ENCODE measurements at regions not wholly inside any gene's neighbourhood (a gene's known extent, or its start where the extent isn't known, plus 50 kb on each side); places are given as distances from the start of the nearest gene placed in this dataset.

DNA sequence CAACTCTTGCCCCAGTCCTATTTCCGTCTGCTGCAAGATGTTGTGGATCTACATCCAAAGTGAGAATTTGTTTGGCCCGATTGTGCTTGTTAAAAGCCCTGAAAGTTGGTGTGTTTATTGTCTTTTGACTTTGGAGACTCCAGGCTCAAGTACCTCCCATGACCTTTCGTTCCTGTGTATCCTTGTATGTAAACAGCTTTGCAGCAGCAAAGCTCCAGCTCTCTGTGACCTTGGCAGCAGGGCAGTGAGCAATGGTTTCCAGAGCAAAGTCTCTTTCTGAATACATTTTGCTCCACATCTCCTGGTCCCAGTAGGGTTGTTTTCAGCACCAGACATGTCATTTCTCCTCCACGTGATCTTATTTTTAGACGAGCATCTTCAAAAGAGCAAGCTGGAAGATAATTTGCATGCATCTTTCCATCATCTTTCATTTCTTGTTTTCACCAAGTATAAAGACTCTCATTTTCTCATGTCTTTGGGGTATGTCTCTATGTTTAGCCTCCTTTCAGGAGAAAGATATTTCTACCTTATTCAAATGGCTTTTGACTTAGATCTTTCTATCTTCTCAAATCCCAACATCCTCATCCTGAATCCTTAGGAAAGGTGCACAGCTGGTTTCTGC, 68.1 kb upstream of the ERCC6L2 start:
- Histone ChIP-seq H3K36me3 (ENCODE audit: insufficient read depth) (no peaks in the 10 kb centered on the region), H2AFZ (no peak overlapping the region), H4K20me1 (replicated peaks; ENCODE audit: insufficient read depth) (no peaks in the 10 kb centered on the region), H3K27ac (ENCODE audit: low read depth) (no peak overlapping the region), H3K4me2 (no peak overlapping the region), H3K27me3 (ENCODE audit: insufficient read depth) (no peaks in the 10 kb centered on the region), H3F3A (replicated peaks; ENCODE audit: low read depth) (no peaks in the 10 kb centered on the region), H3K9me2 (ENCODE audit: insufficient read depth) (0 out of 2 replicates have a peak, but pooled peaks cover 2% of the 10 kb centered on the region), H3K4me1 (ENCODE audit: insufficient read depth) (0 out of 2 replicates have a peak, but pooled peaks cover 6% of the 10 kb centered on the region), H3K79me2 (replicated peaks; ENCODE audit: insufficient read depth) (no peaks in the 10 kb centered on the region), H3K4me3 (no peak overlapping the region)
- ATAC-seq (no peak), DNase-seq (ENCODE audit: low spot score) (no peak)
- peaks cover 15% of the 10 kb centered on the region for H3K4me1 Mint-ChIP-seq
- H3K27me3 Mint-ChIP-seq (ENCODE audit: insufficient read depth, low read depth, poor library complexity) = peaks cover 3% of the 10 kb centered on the region
- TF ChIP-seq EZH2phosphoT487 (IDR thresholded peaks at IDR 0.05; ENCODE audit: unreplicated experiment) (no peak), POLR2AphosphoS5 (IDR thresholded peaks at IDR 0.05; ENCODE audit: low read depth) (no peak), CREB1 (CRISPR knock-in tag; IDR thresholded peaks at IDR 0.05; ENCODE audit: low read depth) (no peak), JUNB (IDR thresholded peaks at IDR 0.05; ENCODE audit: unreplicated experiment) (no peak), STAT1 (IDR thresholded peaks at IDR 0.05; ENCODE audit: unreplicated experiment) (no peak), EZH2 (IDR thresholded peaks at IDR 0.05; ENCODE audit: low read depth, unreplicated experiment) (no peak), ZNF114 (CRISPR knock-in tag; IDR thresholded peaks at IDR 0.05) (no peak), ZNF331 (CRISPR knock-in tag; IDR thresholded peaks at IDR 0.05; ENCODE audit: low read depth) (no peak)
- TF ChIP-seq, protein P1, sequence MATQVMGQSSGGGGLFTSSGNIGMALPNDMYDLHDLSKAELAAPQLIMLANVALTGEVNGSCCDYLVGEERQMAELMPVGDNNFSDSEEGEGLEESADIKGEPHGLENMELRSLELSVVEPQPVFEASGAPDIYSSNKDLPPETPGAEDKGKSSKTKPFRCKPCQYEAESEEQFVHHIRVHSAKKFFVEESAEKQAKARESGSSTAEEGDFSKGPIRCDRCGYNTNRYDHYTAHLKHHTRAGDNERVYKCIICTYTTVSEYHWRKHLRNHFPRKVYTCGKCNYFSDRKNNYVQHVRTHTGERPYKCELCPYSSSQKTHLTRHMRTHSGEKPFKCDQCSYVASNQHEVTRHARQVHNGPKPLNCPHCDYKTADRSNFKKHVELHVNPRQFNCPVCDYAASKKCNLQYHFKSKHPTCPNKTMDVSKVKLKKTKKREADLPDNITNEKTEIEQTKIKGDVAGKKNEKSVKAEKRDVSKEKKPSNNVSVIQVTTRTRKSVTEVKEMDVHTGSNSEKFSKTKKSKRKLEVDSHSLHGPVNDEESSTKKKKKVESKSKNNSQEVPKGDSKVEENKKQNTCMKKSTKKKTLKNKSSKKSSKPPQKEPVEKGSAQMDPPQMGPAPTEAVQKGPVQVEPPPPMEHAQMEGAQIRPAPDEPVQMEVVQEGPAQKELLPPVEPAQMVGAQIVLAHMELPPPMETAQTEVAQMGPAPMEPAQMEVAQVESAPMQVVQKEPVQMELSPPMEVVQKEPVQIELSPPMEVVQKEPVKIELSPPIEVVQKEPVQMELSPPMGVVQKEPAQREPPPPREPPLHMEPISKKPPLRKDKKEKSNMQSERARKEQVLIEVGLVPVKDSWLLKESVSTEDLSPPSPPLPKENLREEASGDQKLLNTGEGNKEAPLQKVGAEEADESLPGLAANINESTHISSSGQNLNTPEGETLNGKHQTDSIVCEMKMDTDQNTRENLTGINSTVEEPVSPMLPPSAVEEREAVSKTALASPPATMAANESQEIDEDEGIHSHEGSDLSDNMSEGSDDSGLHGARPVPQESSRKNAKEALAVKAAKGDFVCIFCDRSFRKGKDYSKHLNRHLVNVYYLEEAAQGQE (IDR thresholded peaks at IDR 0.05; ENCODE audit: unreplicated experiment) = no peak
- TF ChIP-seq, protein P2, sequence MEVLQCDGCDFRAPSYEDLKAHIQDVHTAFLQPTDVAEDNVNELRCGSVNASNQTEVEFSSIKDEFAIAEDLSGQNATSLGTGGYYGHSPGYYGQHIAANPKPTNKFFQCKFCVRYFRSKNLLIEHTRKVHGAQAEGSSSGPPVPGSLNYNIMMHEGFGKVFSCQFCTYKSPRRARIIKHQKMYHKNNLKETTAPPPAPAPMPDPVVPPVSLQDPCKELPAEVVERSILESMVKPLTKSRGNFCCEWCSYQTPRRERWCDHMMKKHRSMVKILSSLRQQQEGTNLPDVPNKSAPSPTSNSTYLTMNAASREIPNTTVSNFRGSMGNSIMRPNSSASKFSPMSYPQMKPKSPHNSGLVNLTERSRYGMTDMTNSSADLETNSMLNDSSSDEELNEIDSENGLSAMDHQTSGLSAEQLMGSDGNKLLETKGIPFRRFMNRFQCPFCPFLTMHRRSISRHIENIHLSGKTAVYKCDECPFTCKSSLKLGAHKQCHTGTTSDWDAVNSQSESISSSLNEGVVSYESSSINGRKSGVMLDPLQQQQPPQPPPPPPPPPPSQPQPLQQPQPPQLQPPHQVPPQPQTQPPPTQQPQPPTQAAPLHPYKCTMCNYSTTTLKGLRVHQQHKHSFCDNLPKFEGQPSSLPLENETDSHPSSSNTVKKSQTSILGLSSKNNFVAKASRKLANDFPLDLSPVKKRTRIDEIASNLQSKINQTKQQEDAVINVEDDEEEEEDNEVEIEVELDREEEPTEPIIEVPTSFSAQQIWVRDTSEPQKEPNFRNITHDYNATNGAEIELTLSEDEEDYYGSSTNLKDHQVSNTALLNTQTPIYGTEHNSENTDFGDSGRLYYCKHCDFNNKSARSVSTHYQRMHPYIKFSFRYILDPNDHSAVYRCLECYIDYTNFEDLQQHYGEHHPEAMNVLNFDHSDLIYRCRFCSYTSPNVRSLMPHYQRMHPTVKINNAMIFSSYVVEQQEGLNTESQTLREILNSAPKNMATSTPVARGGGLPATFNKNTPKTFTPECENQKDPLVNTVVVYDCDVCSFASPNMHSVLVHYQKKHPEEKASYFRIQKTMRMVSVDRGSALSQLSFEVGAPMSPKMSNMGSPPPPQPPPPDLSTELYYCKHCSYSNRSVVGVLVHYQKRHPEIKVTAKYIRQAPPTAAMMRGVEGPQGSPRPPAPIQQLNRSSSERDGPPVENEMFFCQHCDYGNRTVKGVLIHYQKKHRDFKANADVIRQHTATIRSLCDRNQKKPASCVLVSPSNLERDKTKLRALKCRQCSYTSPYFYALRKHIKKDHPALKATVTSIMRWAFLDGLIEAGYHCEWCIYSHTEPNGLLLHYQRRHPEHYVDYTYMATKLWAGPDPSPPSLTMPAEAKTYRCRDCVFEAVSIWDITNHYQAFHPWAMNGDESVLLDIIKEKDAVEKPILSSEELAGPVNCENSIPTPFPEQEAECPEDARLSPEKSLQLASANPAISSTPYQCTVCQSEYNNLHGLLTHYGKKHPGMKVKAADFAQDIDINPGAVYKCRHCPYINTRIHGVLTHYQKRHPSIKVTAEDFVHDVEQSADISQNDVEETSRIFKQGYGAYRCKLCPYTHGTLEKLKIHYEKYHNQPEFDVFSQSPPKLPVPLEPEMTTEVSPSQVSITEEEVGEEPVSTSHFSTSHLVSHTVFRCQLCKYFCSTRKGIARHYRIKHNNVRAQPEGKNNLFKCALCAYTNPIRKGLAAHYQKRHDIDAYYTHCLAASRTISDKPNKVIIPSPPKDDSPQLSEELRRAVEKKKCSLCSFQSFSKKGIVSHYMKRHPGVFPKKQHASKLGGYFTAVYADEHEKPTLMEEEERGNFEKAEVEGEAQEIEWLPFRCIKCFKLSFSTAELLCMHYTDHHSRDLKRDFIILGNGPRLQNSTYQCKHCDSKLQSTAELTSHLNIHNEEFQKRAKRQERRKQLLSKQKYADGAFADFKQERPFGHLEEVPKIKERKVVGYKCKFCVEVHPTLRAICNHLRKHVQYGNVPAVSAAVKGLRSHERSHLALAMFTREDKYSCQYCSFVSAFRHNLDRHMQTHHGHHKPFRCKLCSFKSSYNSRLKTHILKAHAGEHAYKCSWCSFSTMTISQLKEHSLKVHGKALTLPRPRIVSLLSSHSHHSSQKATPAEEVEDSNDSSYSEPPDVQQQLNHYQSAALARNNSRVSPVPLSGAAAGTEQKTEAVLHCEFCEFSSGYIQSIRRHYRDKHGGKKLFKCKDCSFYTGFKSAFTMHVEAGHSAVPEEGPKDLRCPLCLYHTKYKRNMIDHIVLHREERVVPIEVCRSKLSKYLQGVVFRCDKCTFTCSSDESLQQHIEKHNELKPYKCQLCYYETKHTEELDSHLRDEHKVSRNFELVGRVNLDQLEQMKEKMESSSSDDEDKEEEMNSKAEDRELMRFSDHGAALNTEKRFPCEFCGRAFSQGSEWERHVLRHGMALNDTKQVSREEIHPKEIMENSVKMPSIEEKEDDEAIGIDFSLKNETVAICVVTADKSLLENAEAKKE (CRISPR knock-in tag; IDR thresholded peaks at IDR 0.05) = no peak
- TF ChIP-seq, protein P3, sequence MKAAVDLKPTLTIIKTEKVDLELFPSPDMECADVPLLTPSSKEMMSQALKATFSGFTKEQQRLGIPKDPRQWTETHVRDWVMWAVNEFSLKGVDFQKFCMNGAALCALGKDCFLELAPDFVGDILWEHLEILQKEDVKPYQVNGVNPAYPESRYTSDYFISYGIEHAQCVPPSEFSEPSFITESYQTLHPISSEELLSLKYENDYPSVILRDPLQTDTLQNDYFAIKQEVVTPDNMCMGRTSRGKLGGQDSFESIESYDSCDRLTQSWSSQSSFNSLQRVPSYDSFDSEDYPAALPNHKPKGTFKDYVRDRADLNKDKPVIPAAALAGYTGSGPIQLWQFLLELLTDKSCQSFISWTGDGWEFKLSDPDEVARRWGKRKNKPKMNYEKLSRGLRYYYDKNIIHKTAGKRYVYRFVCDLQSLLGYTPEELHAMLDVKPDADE (IDR thresholded peaks at IDR 0.05) = no peak
- TF ChIP-seq, protein P4, sequence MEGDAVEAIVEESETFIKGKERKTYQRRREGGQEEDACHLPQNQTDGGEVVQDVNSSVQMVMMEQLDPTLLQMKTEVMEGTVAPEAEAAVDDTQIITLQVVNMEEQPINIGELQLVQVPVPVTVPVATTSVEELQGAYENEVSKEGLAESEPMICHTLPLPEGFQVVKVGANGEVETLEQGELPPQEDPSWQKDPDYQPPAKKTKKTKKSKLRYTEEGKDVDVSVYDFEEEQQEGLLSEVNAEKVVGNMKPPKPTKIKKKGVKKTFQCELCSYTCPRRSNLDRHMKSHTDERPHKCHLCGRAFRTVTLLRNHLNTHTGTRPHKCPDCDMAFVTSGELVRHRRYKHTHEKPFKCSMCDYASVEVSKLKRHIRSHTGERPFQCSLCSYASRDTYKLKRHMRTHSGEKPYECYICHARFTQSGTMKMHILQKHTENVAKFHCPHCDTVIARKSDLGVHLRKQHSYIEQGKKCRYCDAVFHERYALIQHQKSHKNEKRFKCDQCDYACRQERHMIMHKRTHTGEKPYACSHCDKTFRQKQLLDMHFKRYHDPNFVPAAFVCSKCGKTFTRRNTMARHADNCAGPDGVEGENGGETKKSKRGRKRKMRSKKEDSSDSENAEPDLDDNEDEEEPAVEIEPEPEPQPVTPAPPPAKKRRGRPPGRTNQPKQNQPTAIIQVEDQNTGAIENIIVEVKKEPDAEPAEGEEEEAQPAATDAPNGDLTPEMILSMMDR (conservative IDR thresholded peaks at IDR 0.05; ENCODE audit: low read depth in 2 of 2) = no peak
- H3K4me3 Mint-ChIP-seq = no peak overlapping the region
- no peaks in the 10 kb centered on the region for H3K9me3 Mint-ChIP-seq
- no peak overlapping the region for H3K27ac Mint-ChIP-seq
- H3K36me3 Mint-ChIP-seq (ENCODE audit: low read depth) = no peaks in the 10 kb centered on the region

All from GM23338 (cell line).